ENCODE measurements at regions not wholly inside any gene's neighbourhood (a gene's known extent, or its start where the extent isn't known, plus 50 kb on each side); places are given as distances from the start of the nearest gene placed in this dataset.

- ATAC-seq = no peak
Observed at GRCh38 chr5:127993476-127993875, 90.1 kb upstream of the SLC12A2 start.

DNA sequence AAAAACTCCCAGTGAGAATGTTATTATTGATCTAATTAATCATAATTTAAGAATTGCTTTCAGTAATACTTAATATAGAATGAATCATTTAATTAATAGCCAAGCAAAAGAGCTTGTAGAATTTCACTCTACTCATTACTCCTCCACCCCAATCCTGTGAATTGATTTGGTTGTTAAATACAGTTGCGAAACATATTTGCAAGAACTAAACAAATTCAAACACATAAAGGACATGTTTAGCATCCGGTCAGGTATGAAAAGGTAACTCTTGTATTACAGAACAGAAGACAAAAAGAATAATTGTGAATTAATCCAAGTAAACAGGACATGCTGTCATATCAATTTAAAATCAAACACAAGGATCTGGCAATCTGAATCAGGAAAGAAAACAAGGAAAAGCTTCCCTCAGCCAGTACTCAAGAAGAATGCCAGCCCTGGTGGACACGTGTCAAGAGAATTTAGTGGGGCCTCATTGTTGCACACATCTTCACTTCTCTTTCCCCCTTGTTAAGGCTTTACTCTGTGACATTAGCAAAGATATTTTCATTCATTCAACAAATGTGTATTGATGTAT lies 89.4 kb upstream of the SLC12A2 start:
- ATAC-seq = no peak

- no peak for ATAC-seq
Observed at GRCh38 chr5:127995556-127995955, 88.0 kb upstream of the SLC12A2 start.

- ATAC-seq = no peak
Observed at GRCh38 chr5:127997201-127997704, 86.3 kb upstream of the SLC12A2 start.

DNA sequence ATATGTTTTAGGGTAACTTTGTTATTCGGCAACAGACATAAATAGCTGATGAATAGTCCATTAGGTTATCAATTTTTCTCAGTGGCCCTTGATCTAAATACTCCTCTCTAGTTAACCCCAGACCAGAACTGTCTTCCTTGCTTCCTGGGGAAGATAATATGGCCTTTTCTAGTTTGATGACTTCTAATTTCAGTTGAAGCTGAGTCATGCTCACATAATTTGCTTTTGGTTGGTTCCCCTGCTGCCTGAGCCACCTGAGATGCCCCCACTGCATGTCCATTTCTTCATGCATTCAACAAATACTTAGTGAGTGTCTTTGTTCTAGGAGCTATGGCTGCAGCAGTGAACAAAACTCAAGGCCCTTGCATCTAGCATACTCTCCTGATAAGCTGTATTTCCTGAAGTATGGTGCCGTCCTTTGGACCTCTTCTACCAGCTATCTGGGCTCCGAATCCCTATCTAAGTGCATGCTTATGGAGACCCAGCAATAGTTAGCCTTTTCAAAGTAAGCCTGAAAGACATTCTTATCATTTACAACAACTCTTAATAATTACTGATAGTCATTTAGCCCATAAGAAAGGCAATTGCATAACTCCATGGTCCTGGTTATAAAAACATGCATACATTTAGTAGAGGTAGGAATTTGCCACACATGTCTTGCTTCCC lies 84.5 kb upstream of the SLC12A2 start:
- ATAC-seq = no peak

GRCh38 chr5:127999909-128000308 lies 83.7 kb upstream of the SLC12A2 start:
- no peak for ATAC-seq

- ATAC-seq = peak; percentile 29
Observed at GRCh38 chr5:128002425-128002824, 81.1 kb upstream of the SLC12A2 start.

- ATAC-seq = no peak
Observed at GRCh38 chr5:128007939-128008338, 75.6 kb upstream of the SLC12A2 start.

DNA sequence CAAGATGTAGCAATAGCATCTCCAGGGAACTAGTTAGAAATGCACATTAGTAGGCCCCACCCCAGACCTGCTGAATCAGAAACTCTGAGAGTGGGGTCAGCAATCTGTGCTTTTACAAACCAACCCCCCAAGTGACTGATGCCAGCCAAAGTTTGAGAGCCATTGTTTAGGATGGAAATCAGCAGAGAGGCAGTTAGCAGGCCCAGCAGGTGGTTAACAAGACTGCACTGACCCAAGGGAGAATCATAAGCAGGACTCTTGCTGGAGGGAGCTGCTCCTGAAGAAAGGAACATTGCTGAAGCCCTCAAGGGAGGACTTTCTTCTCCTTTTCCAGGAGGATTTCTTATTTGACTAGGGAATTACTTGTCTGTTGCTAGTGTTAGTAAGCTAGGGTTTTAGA lies 74.2 kb upstream of the SLC12A2 start:
- no peak for ATAC-seq

DNA sequence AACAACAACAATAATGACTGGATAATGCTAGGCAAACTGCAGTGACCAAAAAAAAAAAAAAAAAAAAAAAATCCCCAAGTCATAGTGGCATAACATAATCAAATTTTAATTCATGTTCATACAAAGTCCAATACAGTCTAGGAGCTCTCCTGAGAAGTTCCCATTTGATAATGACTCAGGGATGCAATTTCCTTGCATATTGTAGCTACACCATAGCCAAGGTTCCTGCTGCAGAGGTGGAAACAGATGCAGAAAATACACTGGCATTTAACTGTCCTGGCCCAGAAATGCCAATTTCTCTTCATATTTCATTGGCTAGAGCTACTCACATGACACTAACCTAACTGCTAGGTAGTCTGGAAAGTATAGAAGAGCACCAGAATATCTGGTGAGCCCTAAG lies 72.2 kb upstream of the SLC12A2 start:
- ATAC-seq = no peak

GRCh38 chr5:128014578-128014977 lies 69.0 kb upstream of the SLC12A2 start:
- no peak for ATAC-seq

GRCh38 chr5:128015478-128015877 lies 68.1 kb upstream of the SLC12A2 start:
- no peak for ATAC-seq

DNA sequence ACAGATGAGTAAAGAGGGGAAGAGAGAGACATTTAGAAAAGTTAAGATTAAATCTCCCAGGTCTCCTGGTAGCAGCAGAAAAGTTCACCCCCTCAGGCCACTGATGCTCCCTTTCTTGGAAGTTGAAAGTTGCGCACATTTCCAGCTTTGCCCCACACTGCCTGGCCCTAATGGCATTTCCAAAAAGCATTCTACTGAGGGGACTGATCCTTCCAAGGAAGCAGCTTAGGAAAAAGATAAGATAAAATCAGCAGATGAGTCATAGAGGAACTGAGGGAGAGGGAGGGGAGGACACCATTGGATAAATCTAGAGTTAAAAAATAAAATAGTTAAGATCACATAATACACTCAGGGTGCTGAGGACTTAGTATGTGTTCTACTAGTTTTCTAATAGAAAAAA lies 67.6 kb upstream of the SLC12A2 start:
- ATAC-seq = no peak

DNA sequence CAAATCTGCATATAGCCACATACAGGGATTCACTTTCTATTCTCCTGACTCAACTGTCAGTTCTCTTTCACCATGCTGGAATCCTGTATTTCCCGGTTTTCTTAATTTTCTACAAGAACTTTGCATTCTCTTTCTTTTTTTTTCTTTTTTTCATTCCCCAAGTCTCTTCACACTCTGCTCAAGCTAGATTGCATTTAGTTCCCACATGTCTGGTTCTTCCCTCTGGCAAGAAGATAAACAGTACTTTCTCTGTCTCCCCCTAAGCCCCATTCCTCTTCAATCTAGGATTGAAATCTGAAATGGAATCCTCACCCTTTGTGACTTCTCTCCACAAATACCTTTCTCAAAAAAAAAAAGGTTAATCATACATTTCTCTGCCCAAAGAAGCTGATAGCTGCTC lies 64.2 kb upstream of the SLC12A2 start:
- no peak for ATAC-seq

- ATAC-seq = no peak
Observed at GRCh38 chr5:128020012-128020411, 63.6 kb upstream of the SLC12A2 start.

- ATAC-seq = no peak
Observed at GRCh38 chr5:128021411-128021810, 62.2 kb upstream of the SLC12A2 start.

Data from esophagus mucosa (tissue), 1 donor.